ENCODE measurements at regions not wholly inside any gene's neighbourhood (a gene's known extent, or its start where the extent isn't known, plus 50 kb on each side); places are given as distances from the start of the nearest gene placed in this dataset.

GRCh38 chr5:21067724-21068123, 1079.7 kb upstream of the CDH18 start:
- Histone ChIP-seq H3K27ac (no peak overlapping the region), H3K36me3 (no peaks in the 10 kb centered on the region), H3K4me2 (no peak overlapping the region), H4K20me1 (ENCODE audit: low read depth) (no peaks in the 10 kb centered on the region), H3K27me3 (no peaks in the 10 kb centered on the region), H3K4me1 (no peaks in the 10 kb centered on the region), H3K4me3 (no peak overlapping the region), H3K9me3 (ENCODE audit: low read depth) (no peaks in the 10 kb centered on the region), H3K9ac (no peak overlapping the region), H3F3A (ENCODE audit: low read depth) (no peaks in the 10 kb centered on the region), H2AFZ (replicated peaks) (no peak overlapping the region), H3K79me2 (ENCODE audit: low read depth) (no peaks in the 10 kb centered on the region)
- Mint-ChIP-seq H3K4me1 (peaks cover 3% of the 10 kb centered on the region), H3K27me3 (ENCODE audit: insufficient read depth, low read depth) (no peaks in the 10 kb centered on the region), H3K9me3 (peaks cover 7% of the 10 kb centered on the region), H3K36me3 (no peaks in the 10 kb centered on the region), H3K27ac (no peak overlapping the region), H3K4me3 (no peak overlapping the region)
- TF ChIP-seq EZH2phosphoT487 (IDR thresholded peaks at IDR 0.05) (no peak), CTCF (IDR thresholded peaks at IDR 0.05) (no peak), EZH2 (IDR thresholded peaks at IDR 0.05) (no peak)
- DNase-seq (ENCODE audit: low spot score), result no peak

- Histone ChIP-seq H3K4me1 (no peaks in the 10 kb centered on the region), H3K9me3 (ENCODE audit: low read depth) (no peaks in the 10 kb centered on the region), H4K20me1 (ENCODE audit: low read depth) (no peaks in the 10 kb centered on the region), H3K4me2 (no peak overlapping the region), H3K27ac (no peak overlapping the region), H3K36me3 (no peaks in the 10 kb centered on the region), H3K79me2 (ENCODE audit: low read depth) (no peaks in the 10 kb centered on the region), H3K9ac (no peak overlapping the region), H2AFZ (replicated peaks) (no peak overlapping the region), H3F3A (ENCODE audit: low read depth) (no peaks in the 10 kb centered on the region), H3K27me3 (no peaks in the 10 kb centered on the region), H3K4me3 (no peak overlapping the region)
- peaks cover 13% of the 10 kb centered on the region for H3K9me3 Mint-ChIP-seq
- no peaks in the 10 kb centered on the region for H3K4me1 Mint-ChIP-seq
- no peak for TF ChIP-seq EZH2phosphoT487 (IDR thresholded peaks at IDR 0.05)
- no peak for TF ChIP-seq EZH2 (IDR thresholded peaks at IDR 0.05)
- no peak for TF ChIP-seq CTCF (IDR thresholded peaks at IDR 0.05)
- peaks cover 2% of the 10 kb centered on the region for H3K27me3 Mint-ChIP-seq (ENCODE audit: insufficient read depth, low read depth)
- no peak overlapping the region for H3K27ac Mint-ChIP-seq
- H3K36me3 Mint-ChIP-seq, result no peaks in the 10 kb centered on the region
- DNase-seq (ENCODE audit: low spot score), result no peak
- no peak overlapping the region for H3K4me3 Mint-ChIP-seq
Observed at GRCh38 chr5:21063146-21063545, 1075.1 kb upstream of the CDH18 start.

- TF ChIP-seq CTCF (IDR thresholded peaks at IDR 0.05), result no peak
- no peak for TF ChIP-seq EZH2 (IDR thresholded peaks at IDR 0.05)
- Histone ChIP-seq H3K4me2 (no peak overlapping the region), H2AFZ (replicated peaks) (no peak overlapping the region), H3K27me3 (no peaks in the 10 kb centered on the region), H3K4me3 (no peak overlapping the region), H3K36me3 (no peaks in the 10 kb centered on the region), H3K79me2 (ENCODE audit: low read depth) (no peaks in the 10 kb centered on the region), H3K4me1 (no peaks in the 10 kb centered on the region), H3F3A (ENCODE audit: low read depth) (no peaks in the 10 kb centered on the region), H3K27ac (no peak overlapping the region), H4K20me1 (ENCODE audit: low read depth) (no peaks in the 10 kb centered on the region), H3K9ac (no peak overlapping the region), H3K9me3 (ENCODE audit: low read depth) (no peaks in the 10 kb centered on the region)
- no peak for DNase-seq (ENCODE audit: low spot score)
- Mint-ChIP-seq H3K9me3 (peaks cover 9% of the 10 kb centered on the region), H3K27me3 (ENCODE audit: insufficient read depth, low read depth) (peaks cover 2% of the 10 kb centered on the region), H3K4me1 (no peaks in the 10 kb centered on the region), H3K36me3 (no peaks in the 10 kb centered on the region), H3K4me3 (no peak overlapping the region), H3K27ac (no peak overlapping the region)
Observed at GRCh38 chr5:21058289-21058688, 1070.3 kb upstream of the CDH18 start.

- Mint-ChIP-seq H3K36me3 (no peaks in the 10 kb centered on the region), H3K27me3 (ENCODE audit: insufficient read depth, low read depth) (no peaks in the 10 kb centered on the region), H3K27ac (no peak overlapping the region), H3K9me3 (no peaks in the 10 kb centered on the region), H3K4me1 (no peaks in the 10 kb centered on the region), H3K4me3 (no peak overlapping the region)
- Histone ChIP-seq H3K4me1 (no peaks in the 10 kb centered on the region), H3K27ac (no peak overlapping the region), H3K4me3 (no peak overlapping the region), H3K4me2 (no peak overlapping the region), H4K20me1 (ENCODE audit: low read depth) (no peaks in the 10 kb centered on the region), H3F3A (ENCODE audit: low read depth) (no peaks in the 10 kb centered on the region), H2AFZ (replicated peaks) (no peak overlapping the region), H3K27me3 (no peaks in the 10 kb centered on the region), H3K36me3 (no peaks in the 10 kb centered on the region), H3K9me3 (ENCODE audit: low read depth) (no peaks in the 10 kb centered on the region), H3K9ac (no peak overlapping the region), H3K79me2 (ENCODE audit: low read depth) (no peaks in the 10 kb centered on the region)
- TF ChIP-seq EZH2phosphoT487 (IDR thresholded peaks at IDR 0.05) (no peak), CTCF (IDR thresholded peaks at IDR 0.05) (no peak), EZH2 (IDR thresholded peaks at IDR 0.05) (no peak)
- no peak for DNase-seq (ENCODE audit: low spot score)
Observed at GRCh38 chr5:21051945-21052344, 1063.9 kb upstream of the CDH18 start.

Data from neural progenitor cell (in vitro differentiated cells).